ENCODE measurements at regions not wholly inside any gene's neighbourhood (a gene's known extent, or its start where the extent isn't known, plus 50 kb on each side); places are given as distances from the start of the nearest gene placed in this dataset.
"Not testable (repeated sequence)": the region's sequence is repeated elsewhere in the genome, so short reads cannot be mapped to it uniquely, and the experiment has no call there.

- no peak for DNase-seq
These were observed 177.8 kb upstream of the PARD3B start for GRCh38 chr2:204367466-204367865.

- DNase-seq = no peak
These were observed 175.0 kb upstream of the PARD3B start for GRCh38 chr2:204370172-204370718.

- DNase-seq = no peak
These were observed 171.3 kb upstream of the PARD3B start for GRCh38 chr2:204373942-204374341.

- DNase-seq = no peak
These were observed 165.0 kb upstream of the PARD3B start for GRCh38 chr2:204380141-204380881.

- no peak for DNase-seq
These were observed 158.6 kb upstream of the PARD3B start for GRCh38 chr2:204386668-204387067.

GRCh38 chr2:204389120-204389519 is 156.2 kb upstream of the PARD3B start:
- no peak for DNase-seq

GRCh38 chr2:204389856-204390255 is 155.4 kb upstream of the PARD3B start:
- DNase-seq = no peak

- no peak for DNase-seq
These were observed 149.7 kb upstream of the PARD3B start for GRCh38 chr2:204395539-204395938.

GRCh38 chr2:204401114-204401513 is 144.2 kb upstream of the PARD3B start:
- DNase-seq = no peak

GRCh38 chr2:204407204-204408014 is 137.9 kb upstream of the PARD3B start:
- DNase-seq = no peak

GRCh38 chr2:204412782-204413181 is 132.5 kb upstream of the PARD3B start:
- not testable (repeated sequence) for DNase-seq

- no peak for DNase-seq
These were observed 129.7 kb upstream of the PARD3B start for GRCh38 chr2:204415406-204416181.

- DNase-seq = no peak
These were observed 129.0 kb upstream of the PARD3B start for GRCh38 chr2:204416236-204416635.

GRCh38 chr2:204425821-204426220 is 119.5 kb upstream of the PARD3B start:
- no peak for DNase-seq

GRCh38 chr2:204428675-204429074 is 116.6 kb upstream of the PARD3B start:
- DNase-seq = no peak

- no peak for DNase-seq
These were observed 113.7 kb upstream of the PARD3B start for GRCh38 chr2:204431529-204431928.

- DNase-seq = no peak
These were observed 113.1 kb upstream of the PARD3B start for GRCh38 chr2:204432196-204432595.

GRCh38 chr2:204434660-204435462 is 110.4 kb upstream of the PARD3B start:
- DNase-seq = no peak

GRCh38 chr2:204436230-204436629 is 109.0 kb upstream of the PARD3B start:
- no peak for DNase-seq

- no peak for DNase-seq
These were observed 107.9 kb upstream of the PARD3B start for GRCh38 chr2:204437408-204437807.

- no peak for DNase-seq
These were observed 107.2 kb upstream of the PARD3B start for GRCh38 chr2:204437815-204438756.

All from NCI-H774 (cell line).